ENCODE measurements at regions not wholly inside any gene's neighbourhood (a gene's known extent, or its start where the extent isn't known, plus 50 kb on each side); places are given as distances from the start of the nearest gene placed in this dataset.

DNA sequence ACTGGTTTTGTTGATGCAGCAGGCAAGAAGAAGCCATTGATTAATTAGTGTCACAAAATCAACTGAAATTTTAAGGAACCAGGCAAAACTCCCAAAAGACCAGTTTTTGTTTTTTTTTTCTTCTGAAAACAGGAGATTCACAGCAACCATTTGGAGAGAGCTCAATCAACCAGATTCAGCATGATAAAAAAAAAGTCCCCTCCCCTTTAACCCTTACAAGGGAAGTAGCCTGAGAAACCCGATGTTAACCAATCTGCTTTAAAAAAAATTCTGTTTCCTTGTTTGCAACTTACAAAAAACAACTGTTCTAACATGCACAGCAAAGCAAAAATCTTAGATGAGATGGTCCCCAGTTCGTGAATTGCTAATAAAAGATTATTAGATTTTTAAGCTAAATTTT is 59.7 kb downstream of the HMHB1 start:
- TF ChIP-seq, protein P1, sequence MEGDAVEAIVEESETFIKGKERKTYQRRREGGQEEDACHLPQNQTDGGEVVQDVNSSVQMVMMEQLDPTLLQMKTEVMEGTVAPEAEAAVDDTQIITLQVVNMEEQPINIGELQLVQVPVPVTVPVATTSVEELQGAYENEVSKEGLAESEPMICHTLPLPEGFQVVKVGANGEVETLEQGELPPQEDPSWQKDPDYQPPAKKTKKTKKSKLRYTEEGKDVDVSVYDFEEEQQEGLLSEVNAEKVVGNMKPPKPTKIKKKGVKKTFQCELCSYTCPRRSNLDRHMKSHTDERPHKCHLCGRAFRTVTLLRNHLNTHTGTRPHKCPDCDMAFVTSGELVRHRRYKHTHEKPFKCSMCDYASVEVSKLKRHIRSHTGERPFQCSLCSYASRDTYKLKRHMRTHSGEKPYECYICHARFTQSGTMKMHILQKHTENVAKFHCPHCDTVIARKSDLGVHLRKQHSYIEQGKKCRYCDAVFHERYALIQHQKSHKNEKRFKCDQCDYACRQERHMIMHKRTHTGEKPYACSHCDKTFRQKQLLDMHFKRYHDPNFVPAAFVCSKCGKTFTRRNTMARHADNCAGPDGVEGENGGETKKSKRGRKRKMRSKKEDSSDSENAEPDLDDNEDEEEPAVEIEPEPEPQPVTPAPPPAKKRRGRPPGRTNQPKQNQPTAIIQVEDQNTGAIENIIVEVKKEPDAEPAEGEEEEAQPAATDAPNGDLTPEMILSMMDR (conservative IDR thresholded peaks at IDR 0.05; ENCODE audit: low read depth, low read length): no peak
- no peak for TF ChIP-seq EZH2phosphoT487 (IDR thresholded peaks at IDR 0.05; ENCODE audit: borderline replicate concordance, low read length)
- TF ChIP-seq EZH2 (IDR thresholded peaks at IDR 0.05; ENCODE audit: low read length, unreplicated experiment): no peak

All from PC-3 (cell line).